ENCODE measurements at regions not wholly inside any gene's neighbourhood (a gene's known extent, or its start where the extent isn't known, plus 50 kb on each side); places are given as distances from the start of the nearest gene placed in this dataset.

DNA sequence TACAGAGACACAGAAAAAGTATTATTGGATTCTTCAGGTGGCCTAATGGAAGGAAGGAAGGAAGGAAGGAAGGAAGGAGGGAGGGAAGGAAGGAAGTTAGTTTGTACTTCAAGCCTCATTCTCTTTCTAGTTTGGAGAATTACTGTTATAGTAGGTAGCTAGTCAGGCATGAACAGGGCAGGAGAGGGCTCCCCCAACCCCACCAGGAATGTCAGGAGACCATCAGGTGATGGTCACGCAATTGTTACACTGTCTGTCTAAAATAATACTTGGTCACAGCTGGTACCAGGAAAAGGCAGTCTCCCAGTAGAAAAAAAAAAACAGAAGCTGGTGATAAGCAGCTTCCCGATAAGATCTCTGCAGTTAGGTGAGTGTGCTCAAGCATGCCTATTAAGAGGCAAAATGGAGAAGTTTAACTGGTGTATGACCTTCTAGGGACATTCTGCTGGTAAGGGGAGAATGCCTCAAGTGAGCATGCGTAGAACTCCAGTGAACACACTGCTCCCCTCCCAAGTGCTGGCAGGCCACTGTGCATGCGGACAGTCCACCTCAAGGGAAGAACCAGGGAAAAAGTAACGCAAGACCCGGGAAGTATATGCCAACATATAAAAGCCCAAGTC, 358.4 kb upstream of the SOX5 start:
- H3K27me3 ChIP-seq (replicated peaks in 1 of 7) = no peaks in the 10 kb centered on the region
- H3K9me3 ChIP-seq = no peaks in the 10 kb centered on the region
- TF ChIP-seq, protein P1, sequence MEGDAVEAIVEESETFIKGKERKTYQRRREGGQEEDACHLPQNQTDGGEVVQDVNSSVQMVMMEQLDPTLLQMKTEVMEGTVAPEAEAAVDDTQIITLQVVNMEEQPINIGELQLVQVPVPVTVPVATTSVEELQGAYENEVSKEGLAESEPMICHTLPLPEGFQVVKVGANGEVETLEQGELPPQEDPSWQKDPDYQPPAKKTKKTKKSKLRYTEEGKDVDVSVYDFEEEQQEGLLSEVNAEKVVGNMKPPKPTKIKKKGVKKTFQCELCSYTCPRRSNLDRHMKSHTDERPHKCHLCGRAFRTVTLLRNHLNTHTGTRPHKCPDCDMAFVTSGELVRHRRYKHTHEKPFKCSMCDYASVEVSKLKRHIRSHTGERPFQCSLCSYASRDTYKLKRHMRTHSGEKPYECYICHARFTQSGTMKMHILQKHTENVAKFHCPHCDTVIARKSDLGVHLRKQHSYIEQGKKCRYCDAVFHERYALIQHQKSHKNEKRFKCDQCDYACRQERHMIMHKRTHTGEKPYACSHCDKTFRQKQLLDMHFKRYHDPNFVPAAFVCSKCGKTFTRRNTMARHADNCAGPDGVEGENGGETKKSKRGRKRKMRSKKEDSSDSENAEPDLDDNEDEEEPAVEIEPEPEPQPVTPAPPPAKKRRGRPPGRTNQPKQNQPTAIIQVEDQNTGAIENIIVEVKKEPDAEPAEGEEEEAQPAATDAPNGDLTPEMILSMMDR (IDR thresholded peaks at IDR 0.05 in 8 of 11, conservative IDR thresholded peaks at IDR 0.05 in 3 of 11) = no peak
- TF ChIP-seq POLR2A (IDR thresholded peaks at IDR 0.05) (no peak), POLR2AphosphoS5 (IDR thresholded peaks at IDR 0.05) (no peak)
- H3K4me3 ChIP-seq = no peak overlapping the region
- no peak for DNase-seq
- H3K27ac ChIP-seq = no peak overlapping the region
- WGBS, 5 donors = 62 to 70% (median 64%) methylated on average over 6 of the region's 6 CpGs
- intact Hi-C loops (cut with DNase I; ENCODE audit: low total_unique reads) = no loop called here
- H3K4me1 ChIP-seq = no peaks in the 10 kb centered on the region
- H3K36me3 ChIP-seq = no peaks in the 10 kb centered on the region

DNA sequence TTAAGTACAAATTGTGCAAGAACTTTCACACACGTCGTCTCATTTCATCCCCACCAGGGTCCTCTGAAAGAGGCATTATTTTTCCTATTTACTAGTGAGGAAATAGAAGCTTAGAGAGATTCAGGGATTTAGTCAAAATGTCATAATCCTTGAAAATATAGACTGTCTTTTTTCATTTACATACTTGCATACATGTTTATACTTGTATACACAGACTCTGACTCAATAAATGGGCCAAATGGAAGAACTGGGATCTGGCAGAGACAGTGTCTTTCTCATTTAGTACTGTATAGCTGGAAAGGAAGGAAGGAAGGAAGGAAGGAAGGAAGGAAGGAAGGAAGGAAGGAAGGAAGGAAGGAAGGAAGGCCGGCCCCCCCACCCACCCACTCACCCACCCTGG, 357.7 kb upstream of the SOX5 start:
- intact Hi-C loops (cut with DNase I; ENCODE audit: low total_unique reads) = no loop called here
- H3K27ac ChIP-seq = no peak overlapping the region
- no peak overlapping the region for H3K4me3 ChIP-seq
- H3K36me3 ChIP-seq = no peaks in the 10 kb centered on the region
- no peaks in the 10 kb centered on the region for H3K4me1 ChIP-seq
- DNase-seq = no peak
- 59 to 98% (median 90%) methylated on average over 2 to 3 of the region's 3 CpGs for WGBS, 5 donors
- TF ChIP-seq POLR2AphosphoS5 (IDR thresholded peaks at IDR 0.05) (no peak), POLR2A (IDR thresholded peaks at IDR 0.05) (no peak)
- TF ChIP-seq, protein P1 (IDR thresholded peaks at IDR 0.05 in 8 of 11, conservative IDR thresholded peaks at IDR 0.05 in 3 of 11) = no peak
- no peaks in the 10 kb centered on the region for H3K27me3 ChIP-seq (replicated peaks in 1 of 7)
- H3K9me3 ChIP-seq = no peaks in the 10 kb centered on the region

DNA sequence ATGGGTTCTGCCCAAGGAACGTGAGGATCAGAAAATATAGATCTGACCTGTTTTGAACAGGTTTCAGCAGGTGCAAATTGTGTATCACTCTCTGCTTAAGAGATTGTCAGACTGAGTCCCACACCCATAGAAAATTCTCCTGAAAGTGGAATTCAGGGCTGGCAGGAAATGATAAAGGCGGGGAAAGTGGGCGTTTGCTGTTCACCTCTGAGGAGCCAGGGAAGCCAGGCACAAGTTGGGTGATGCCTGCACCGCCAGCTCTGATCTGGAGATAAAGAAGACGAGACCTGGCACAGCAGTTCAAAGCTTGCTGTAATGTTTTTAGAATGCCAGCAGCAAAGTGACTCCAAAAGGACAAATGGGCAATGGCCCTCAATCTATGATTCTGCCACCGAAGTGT, 356.5 kb upstream of the SOX5 start:
- no peaks in the 10 kb centered on the region for H3K4me1 ChIP-seq
- 80 to 83% (median 82%) methylated on average over 6 of the region's 6 CpGs for WGBS, 5 donors
- TF ChIP-seq, protein P1 (IDR thresholded peaks at IDR 0.05 in 8 of 11, conservative IDR thresholded peaks at IDR 0.05 in 3 of 11) = no peak
- no peak for TF ChIP-seq POLR2A (IDR thresholded peaks at IDR 0.05)
- no peak for TF ChIP-seq POLR2AphosphoS5 (IDR thresholded peaks at IDR 0.05)
- H3K4me3 ChIP-seq = no peak overlapping the region
- DNase-seq = no peak
- no peaks in the 10 kb centered on the region for H3K27me3 ChIP-seq (replicated peaks in 1 of 7)
- no peaks in the 10 kb centered on the region for H3K9me3 ChIP-seq
- H3K27ac ChIP-seq = no peak overlapping the region
- intact Hi-C loops (cut with DNase I; ENCODE audit: low total_unique reads) = no loop called here
- H3K36me3 ChIP-seq = no peaks in the 10 kb centered on the region

DNA sequence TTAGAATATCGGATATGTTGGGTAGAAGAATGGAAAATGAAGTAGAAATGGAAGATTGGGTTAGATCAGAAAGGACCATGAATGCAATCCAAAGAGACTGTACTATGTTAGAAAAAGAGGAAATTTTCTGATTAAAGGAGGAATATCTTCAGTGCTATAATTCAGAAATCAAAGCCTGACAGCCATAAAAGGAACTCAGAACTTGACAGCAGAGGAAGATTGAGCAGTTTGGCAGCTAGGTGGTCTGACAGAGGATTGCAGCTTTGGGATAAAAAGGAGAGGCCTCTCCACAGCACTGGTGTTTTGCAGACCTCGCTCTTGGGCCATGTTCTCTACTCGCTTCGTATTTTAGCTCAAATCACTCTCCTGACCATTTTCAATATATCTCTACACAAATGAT, 354.8 kb upstream of the SOX5 start:
- Histone ChIP-seq H3K4me1 (no peaks in the 10 kb centered on the region), H3K36me3 (no peaks in the 10 kb centered on the region), H3K27me3 (replicated peaks in 1 of 7) (no peaks in the 10 kb centered on the region), H3K9me3 (no peaks in the 10 kb centered on the region), H3K4me3 (no peak overlapping the region), H3K27ac (no peak overlapping the region)
- 89 to 99% (median 93%) methylated on average over 4 of the region's 4 CpGs for WGBS, 5 donors
- intact Hi-C loops (cut with DNase I; ENCODE audit: low total_unique reads) = no loop called here
- TF ChIP-seq POLR2AphosphoS5 (IDR thresholded peaks at IDR 0.05) = no peak
- no peak for DNase-seq

DNA sequence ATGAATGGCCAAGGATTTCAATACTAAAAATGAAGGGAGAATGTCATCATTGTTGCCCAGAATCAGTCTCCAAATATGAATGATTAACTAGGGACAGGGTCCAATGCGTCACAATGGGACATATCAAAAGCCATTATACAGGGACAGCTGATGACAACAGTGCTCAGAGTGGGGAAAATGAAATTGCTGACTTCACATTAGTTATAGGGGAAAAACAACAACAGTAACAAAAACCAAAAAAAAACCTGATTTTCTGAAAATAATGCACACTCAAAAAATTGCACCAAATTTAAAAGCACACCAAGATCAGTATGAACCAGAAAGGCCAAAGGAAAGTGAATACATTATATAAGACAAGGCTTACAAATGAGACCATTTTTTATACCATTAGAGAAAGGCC, 353.2 kb upstream of the SOX5 start:
- H3K27ac ChIP-seq = no peak overlapping the region
- intact Hi-C loops (cut with DNase I; ENCODE audit: low total_unique reads) = no loop called here
- H3K4me3 ChIP-seq = no peak overlapping the region
- H3K4me1 ChIP-seq = no peaks in the 10 kb centered on the region
- no peaks in the 10 kb centered on the region for H3K27me3 ChIP-seq (replicated peaks in 1 of 7)
- WGBS, 5 donors = 87 to 91% (median 89%) methylated on average over 1 of the region's 1 CpG
- H3K36me3 ChIP-seq = no peaks in the 10 kb centered on the region
- H3K9me3 ChIP-seq = no peaks in the 10 kb centered on the region
- DNase-seq = no peak
- TF ChIP-seq, protein P1 (IDR thresholded peaks at IDR 0.05 in 8 of 11, conservative IDR thresholded peaks at IDR 0.05 in 3 of 11) = no peak

All from spleen (tissue), 11 donors.